Left hindlimb (tissue), 1 donor: ENCODE measurements at regions not wholly inside any gene's neighbourhood (a gene's known extent, or its start where the extent isn't known, plus 50 kb on each side); places are given as distances from the start of the nearest gene placed in this dataset.

Experiments
- DNase-seq: peaks from one replicate; pipeline ENCODE4 v3.0.0-alpha.2; 2018

DNA sequence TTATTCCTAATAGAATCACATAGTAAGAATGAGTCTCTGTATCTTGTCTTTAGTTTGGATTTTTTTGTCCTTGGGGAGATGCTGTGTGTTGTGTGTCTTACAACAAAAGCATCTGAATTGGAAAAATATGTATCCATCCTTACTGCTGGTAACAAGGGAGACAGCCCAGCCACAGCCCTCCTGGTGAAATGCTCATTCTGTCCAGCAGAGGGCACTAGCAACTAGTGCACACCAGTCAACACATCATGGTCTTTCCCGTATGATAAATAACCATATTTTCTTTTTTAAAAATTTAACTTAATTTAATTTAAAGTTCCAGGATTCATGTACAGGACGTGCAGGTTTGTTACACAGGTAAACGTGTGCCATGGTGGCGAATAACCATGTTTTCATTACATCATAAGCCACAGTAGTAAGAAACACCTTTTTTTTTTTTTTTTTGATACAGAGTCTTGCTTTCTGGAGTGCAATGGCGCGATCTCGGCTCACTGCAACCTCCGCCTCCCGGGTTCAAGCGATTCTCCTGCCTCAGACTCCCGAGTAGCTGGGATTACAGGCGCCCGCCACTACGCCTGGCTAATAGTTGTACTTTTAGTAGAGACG is 245.1 kb downstream of the PTBP2 start:
- peak; percentile 81 for DNase-seq

DNA sequence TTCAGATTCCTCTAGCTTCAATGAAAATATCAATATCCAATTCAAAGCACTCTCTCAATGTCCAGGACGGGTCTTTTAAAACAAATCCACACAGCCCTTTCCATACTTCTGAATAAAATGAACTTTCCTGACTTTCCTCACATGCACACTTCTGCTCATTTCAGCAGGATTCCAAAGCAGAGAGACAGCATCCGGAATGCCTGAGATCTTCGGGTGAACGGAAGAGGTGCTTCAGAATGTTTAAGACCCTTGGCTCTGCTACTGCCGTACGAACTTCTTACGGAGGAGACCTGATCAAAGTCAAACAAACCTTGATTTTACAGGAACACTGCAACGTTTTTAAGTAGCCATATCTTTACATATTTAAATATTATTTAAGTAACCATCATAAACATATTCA is 245.7 kb downstream of the PTBP2 start:
- DNase-seq: no peak

DNA sequence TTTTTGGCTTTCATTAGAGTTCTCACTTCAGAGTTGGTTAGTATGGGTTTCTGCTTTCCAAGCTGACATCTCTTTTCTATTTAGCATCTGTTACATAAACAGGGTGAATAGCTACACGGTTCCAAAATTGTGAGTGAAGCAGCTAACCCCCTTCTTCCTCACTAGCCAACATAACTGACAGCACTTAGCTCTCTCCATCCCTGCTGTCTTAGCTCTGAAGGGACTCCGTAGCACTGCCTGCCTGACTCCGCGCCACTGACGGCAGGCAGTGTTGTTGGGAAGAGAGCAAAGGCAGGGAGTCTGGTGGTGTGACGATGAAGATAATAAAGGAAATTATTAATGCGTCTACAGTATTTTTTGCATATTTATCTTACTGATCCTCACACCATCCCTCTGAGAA is 247.0 kb downstream of the PTBP2 start:
- DNase-seq: no peak

DNA sequence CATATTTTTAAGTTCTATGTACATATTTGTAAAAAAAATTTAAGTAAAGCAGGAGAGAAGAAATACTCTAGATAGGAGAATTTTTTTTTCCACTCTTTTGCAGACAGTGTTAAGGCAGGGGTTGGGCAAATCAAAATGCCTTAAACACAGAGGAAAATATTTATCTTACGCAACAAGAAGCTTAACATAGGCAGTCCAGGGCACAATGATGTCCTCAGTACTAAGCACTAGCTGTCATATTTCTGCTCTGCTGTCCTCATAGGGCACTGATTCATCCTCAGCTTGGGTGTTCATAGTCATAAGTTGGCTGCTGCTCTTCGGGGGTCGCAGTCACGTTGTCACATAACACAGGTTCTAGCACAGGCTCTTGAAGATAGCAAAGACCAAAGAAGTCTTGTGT is 247.4 kb downstream of the PTBP2 start:
- DNase-seq: no peak

DNA sequence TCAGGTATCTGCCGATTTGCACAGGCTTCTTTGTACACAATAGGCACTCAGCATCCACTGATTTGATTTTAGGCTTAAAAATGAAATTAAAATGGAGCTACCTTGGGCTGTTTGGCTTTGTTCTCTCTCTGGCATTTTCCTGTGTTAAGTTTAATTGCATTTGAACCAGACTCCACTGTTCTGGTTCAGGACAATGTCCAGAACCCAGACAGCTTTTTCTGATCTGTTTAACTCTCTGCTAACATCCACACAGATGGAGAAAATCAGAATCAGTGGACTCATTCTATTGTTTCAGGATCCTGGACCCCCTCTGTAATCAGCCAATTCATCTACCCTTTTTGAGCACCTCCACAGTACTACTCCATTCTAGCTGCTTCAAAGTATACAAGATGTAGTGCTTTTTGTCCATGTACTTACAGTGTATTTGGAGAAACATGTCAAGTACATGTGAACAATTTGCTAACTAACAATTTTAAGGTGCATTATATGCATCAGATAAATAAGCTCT is 248.1 kb downstream of the PTBP2 start:
- DNase-seq: no peak

DNA sequence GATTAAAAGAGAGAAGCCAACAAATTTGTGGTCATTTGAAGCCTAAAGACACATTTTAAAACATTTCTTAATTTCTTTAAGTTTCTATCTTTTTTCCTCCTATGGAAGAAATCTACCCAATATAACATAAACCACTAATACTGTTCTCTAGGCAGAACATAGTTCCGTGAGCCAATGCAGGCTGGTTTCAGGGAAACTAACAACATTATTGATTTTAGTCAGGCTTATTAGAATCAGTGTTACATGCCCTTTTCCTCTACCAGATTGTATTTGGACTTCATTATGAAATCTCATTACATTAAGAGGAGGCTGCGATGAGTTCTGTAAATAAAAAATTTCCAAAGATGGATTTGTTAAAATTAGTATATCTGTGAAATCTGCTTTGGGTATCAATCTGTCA is 249.9 kb downstream of the PTBP2 start:
- no peak for DNase-seq

DNA sequence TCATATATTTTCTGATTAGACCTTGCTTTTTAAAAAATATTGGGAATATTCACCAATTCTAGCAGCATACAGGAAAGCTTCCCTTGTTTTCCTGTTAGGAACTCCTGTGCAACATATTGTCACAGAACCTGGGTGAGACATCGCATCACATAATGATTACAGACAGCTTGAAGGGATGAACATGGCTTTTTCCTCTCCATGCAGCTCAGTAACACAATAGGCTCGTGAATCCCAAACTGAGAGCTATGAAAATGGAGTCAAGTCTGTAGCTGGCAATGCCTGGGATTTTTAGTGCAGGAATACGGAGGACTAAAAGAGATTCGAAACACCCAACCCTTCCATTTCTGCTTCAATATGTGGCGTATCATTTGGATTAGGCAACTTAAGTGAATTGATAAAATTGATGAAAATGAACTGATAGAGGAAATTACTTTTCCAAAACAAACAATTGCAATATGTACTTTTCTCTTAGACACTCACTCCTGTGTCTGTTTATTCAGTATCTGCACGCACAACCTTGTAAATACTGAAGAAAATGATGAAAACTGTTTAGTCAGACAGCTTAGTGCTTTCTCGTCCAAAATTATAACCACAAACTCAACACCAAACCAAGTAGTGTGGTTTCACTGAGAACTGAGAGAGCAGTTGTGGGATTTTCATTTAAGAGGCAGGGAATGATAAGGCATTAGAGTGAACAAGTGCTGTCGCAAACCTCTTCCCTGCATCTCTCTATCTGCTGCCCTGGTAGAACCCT is 250.4 kb downstream of the PTBP2 start:
- no peak for DNase-seq

DNA sequence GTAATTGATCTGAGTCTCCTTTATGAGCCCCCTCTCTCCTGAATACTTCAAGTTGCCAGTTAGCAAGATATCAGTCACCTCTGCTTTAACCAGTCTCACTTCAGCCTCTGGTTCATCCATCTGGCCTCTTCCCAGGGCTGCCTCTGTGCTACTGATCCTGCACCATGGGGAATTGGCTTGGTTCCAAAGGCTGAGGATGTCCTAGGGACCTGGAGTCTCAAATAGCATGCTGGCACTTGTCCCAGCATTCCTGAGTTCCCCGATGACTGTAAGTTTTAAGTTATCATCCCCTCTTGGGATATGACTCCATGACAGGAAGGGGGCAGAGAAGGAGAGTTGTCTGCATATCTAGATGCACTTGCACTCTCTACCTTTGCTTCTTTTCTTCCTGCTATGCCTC is 252.0 kb downstream of the PTBP2 start:
- no peak for DNase-seq

DNA sequence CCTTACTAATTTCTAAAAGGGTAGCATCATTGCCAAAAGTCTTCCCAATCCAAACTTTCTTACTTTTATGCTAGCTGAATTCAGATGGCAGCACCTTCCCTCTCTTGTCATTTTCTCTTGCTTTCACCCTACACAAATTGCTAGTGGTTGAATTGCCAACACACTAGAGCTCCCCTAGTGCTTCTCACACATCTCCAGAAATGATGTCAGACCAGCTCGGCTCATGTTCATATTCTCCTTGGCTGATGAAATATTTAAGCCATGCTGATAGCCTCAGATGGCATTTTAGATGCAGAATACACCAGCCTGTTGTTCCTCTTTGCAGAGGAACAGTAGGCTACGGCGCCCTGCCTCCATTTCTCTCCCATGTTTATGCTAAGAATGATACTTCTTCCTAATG is 256.9 kb downstream of the PTBP2 start:
- no peak for DNase-seq

DNA sequence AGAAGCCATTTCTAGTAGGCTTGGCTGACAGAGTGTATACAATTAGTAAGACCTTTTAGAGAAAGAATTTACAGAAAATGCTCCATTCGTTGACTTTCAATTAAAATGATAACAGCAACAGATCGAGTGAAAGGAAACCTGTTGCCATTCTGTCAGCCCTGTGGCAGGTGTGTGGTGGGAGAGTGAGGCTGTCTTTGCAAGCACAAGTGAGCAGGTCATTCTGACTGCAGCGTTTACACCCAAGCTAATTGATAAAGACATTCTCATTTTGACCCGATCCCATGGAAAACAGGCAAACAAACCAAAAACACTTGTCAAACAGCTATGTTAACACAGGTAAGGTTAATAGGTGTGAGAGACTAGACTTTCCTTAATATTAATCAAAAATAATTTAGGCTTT is 257.3 kb downstream of the PTBP2 start:
- no peak for DNase-seq

DNA sequence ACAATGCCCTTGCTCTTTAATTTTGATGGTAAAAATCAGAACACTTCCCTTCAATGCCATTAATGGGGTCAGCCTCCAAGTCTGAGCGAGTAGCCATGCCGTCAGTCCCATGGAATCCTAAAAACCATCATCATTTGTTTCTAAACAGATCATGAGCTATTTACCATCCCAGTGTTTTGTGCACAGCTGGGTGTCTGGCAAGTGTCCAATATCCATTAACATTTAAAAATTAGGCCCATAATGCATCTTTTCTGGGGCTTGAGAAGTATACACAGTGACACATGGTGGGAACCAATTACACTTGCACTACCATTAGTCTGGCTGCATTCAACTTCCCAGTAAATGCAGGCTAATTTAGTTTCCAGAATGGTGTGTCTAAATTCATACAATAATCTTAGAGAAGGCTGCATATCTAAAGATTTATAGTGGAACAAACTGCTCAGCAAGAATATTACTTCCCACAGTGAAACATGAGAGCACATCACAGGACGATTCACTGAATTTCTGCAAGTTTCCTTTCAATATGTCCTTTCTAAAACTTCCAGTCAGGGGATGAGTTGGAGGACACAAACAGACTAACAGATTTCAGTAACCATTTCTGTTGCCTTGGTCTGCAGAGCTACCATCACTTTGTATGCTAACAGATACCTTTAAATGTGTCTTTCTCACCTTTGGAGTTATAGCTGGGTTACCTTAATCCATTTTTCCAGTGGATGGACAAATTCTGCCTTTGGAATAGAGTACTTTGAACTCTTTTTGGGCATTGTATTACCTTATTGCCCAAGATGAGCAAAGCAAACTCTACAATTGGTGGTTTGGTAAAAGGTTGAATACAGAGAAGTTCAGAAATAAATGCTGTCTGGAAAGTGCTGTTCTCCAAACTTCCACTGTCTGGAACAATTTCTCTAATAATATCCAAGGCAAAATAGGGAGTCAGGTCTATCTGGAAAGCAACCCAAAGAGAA is 258.0 kb downstream of the PTBP2 start:
- DNase-seq: no peak

DNA sequence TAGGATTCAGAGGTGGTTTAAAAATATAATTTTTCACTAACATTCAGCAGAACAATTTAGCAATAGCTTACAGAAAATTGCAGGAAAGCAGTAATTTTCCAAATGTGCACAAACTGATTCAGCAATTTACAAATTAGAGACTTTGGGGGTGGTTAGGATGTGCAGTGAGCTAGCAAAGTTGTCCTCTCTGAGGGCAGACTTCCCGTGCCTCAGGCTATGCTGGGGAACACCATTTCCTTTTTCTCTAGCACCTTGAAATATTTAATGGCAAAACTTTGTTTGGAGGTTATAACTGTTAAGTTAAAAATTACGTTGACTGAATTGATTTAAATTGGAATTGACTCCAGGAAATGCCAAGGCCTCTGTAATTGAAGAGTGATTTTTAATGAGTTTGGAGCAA is 258.9 kb downstream of the PTBP2 start:
- DNase-seq: no peak

DNA sequence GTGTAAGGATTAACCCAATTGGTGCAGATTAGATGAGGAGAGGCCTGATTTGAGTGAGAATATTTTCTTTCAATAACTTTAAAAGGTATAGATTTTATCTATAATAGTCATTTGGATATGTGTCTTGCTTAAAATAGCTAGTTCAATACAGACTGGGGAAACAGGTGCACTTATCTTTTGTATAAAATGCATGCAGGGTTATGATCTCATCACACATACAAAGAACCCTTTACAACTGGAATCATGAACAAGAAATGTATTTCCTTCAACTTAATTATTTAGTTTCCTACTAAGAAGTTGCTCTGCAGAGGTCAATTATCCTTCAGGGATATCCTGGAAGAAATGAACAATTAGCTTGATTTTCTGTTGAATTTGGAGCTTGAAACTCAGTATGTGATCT is 259.6 kb downstream of the PTBP2 start:
- no peak for DNase-seq

DNA sequence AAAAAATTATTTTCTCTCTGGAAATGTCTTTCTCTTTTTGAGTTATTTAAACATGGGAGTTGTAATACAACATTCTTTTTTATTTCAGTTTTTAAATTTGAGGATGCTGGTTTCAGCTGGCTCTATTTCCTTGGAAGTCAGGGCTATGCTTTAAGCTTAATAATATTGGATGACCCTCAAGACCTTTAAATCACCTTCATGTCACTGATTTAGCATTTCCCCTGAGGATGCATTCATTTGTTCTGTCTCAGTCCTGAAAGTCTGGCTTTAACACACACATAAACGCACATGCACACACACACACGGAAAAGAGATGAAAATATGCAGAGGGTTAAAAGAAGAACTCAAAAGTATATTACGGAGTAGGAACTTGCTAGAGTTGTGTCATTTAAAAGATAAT is 260.5 kb downstream of the PTBP2 start:
- DNase-seq: no peak

DNA sequence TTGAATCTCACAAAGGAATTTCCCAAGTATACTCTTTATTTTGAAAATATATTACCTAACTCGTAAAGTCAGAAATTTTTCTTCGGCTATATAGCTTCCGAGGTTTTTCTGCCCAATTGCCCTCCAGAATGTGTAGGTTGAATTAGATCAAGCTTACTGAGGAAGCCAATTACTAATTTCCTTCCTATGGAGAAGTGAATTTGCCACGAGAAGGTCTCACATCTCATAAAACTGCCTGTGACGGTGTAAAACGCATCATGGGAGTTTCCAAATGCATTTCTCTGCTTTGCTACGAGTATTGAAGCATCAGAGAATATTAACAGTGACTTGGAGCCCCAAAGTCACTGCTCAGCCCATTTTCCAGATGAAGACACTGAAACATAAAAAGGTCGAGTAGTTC is 262.3 kb downstream of the PTBP2 start:
- no peak for DNase-seq

DNA sequence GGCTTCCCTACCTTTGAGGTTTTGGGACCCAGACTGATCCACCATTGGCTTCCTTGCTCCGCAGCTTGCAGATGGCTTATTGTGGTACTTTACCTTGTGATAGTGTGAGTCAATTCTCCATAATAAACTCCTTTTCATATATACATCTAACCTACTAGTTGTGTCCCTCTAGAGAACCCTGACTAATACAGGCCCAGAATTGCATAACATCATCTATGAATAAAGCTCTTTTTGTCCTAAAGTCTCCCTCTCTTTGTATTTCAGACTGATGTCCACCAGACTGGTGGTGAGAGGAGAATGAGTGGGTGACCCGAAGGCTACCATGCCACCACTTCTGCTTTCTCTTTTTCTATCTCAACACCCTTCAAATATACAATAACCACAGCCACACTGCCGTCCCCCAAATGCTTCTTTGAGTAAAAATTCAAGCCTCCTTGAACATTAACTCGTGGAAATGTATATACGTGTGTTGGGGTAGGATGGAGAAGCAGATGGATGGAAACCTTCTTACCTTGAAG is 265.7 kb downstream of the PTBP2 start:
- no peak for DNase-seq

DNA sequence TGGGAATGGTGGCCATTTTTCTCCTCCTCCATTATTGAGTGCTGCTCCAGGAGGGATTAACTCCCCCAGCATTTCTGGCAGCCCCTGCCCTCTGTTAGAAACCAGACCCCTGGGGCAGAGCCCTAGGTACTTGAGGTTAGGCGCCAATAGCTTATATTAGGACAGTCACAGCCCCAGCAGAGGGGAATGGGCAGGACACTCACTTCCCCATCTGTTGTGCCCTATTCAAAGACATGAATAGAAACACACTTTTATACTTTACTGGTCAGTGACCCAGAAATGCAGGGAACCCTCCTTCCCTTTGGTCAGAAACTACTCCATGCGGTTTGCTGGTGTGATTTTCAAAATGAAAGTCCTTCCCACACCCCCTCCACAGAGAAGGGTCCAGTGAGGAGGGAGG is 267.7 kb downstream of the PTBP2 start:
- DNase-seq: no peak

DNA sequence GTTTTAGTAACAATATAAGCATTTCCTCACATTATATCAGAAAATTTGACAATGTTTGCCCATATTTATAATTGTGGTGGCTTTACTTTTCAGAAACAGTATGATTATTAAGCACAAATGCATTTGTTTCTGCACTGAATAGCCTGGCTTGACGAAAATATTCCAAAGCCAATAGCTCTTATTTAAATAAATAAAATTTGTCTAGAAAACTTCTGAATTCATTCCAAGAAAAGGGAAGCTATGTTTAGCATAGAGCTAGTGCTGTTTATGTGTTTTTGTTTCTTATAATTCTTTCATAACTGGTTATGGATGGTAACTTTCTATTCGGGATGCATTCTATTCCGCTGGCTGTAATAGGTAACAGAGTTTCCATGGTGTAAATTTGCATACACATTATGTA is 268.6 kb downstream of the PTBP2 start:
- DNase-seq: no peak

DNA sequence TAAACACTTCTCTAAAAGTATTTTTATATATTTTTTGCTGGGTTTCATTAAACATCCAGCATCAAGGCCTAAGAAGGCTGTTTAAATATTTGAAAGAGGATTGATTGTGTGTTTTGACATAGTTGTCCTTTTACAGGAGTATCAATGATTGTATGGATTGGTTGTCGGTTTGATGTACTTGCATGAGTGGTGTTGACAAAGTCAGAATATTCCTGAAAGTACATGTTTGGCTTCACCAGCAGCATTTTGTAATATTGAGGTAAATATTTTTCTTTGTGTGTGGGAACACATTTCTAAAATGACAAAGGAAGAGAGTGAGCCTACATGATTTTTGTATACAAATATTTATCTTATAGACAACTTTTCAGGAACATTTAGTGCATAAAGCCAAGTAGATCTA is 269.7 kb downstream of the PTBP2 start:
- no peak for DNase-seq

DNA sequence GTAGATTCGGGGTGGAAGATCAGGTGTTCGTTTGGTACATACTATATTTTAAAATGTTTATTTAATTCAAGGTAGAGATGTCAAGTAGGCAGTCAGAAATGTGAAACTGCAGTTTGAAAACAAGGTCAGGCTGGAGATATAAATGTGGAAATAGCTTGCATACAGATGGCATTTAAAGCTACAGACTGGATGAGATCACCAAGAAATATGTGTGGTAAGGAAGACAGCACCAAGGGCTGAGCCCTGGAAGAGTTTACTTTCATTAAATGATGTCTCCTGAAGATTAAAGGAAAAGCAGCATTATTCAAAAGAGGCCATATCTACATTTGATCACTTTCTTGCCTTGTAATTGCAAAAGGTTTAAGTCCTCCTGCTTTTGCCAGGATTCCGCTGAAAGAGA is 271.3 kb downstream of the PTBP2 start:
- DNase-seq: no peak

DNA sequence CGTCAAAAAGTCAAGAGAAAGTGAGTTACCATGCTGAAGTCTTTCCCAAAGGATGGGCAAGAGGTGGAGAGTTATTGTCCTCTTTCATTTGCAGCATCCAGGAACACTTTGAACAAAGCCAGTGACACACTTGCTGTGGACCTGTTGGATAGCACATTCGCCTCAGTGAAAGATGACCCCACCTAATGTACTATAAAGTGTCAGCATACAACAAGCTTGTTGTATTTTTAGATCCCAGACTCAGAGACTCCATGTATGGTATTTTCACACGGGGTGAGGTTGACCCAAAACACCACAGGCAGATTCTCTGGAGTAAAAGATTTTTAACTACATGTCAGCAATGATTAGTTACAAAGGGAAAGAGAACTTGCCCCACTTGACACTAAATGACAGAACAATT is 273.8 kb downstream of the PTBP2 start:
- no peak for DNase-seq

DNA sequence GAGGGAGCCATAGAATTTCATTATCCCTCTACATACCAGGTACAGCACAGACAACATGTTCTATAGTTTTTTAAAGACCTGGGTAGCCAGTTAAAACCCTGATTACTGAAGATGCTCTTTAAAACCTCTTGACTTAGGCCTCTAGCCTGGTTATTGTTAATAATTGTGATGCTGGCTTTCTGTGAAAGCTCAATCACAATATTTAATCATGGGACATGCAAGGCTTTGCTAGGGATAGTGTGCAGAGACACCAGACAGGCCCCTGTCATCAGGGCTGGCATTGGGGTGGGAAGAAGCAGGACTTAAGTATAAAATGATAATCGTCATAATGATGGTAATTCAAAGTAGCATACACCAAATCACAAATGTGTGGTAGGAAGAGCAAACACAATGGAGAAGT is 274.4 kb downstream of the PTBP2 start:
- no peak for DNase-seq

DNA sequence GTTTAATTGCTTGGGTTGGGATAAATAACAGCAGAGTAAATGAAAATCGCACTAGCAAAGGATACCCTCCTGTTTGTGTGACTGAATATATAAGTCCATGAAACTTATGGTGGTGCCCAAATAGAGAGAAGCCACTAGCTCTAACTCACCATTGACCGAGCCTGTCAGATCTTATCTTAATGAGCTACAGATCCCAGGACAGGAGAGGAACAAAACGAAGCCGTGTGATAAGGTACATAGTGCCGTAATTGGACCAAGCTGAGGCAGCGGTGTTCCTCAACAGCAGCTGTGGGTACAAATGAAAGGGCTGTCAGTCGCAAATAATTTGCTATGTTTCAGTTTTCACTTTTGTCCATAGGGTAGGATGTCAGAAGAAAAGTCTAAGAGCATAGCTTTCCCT is 276.1 kb downstream of the PTBP2 start:
- DNase-seq: no peak
